ENCODE measurements at regions not wholly inside any gene's neighbourhood (a gene's known extent, or its start where the extent isn't known, plus 50 kb on each side); places are given as distances from the start of the nearest gene placed in this dataset.

GRCh38 chr13:62014299-62014698 lies 598.6 kb upstream of the PCDH20 start:
- Histone ChIP-seq H3K4me3 (ENCODE audit: low read depth, low read length) (no peak overlapping the region), H3K27me3 (ENCODE audit: insufficient read depth, low read depth, severe bottlenecking) (no peaks in the 10 kb centered on the region), H3K36me3 (no peaks in the 10 kb centered on the region), H3K9me3 (ENCODE audit: severe bottlenecking) (no peaks in the 10 kb centered on the region), H3K27ac (no peak overlapping the region)
- no peak for DNase-seq
- no peak for TF ChIP-seq CTCF (IDR thresholded peaks at IDR 0.05; ENCODE audit: low read depth, low read length)

GRCh38 chr13:62003452-62003851 lies 587.8 kb upstream of the PCDH20 start:
- no peak for TF ChIP-seq CTCF (IDR thresholded peaks at IDR 0.05; ENCODE audit: low read depth, low read length)
- Histone ChIP-seq H3K4me3 (ENCODE audit: low read depth, low read length) (no peak overlapping the region), H3K27me3 (ENCODE audit: insufficient read depth, low read depth, severe bottlenecking) (no peaks in the 10 kb centered on the region), H3K36me3 (no peaks in the 10 kb centered on the region), H3K27ac (no peak overlapping the region), H3K9me3 (ENCODE audit: severe bottlenecking) (no peaks in the 10 kb centered on the region)
- DNase-seq = no peak

GRCh38 chr13:61994174-61994573 lies 578.5 kb upstream of the PCDH20 start:
- Histone ChIP-seq H3K4me3 (ENCODE audit: low read depth, low read length) (no peak overlapping the region), H3K9me3 (ENCODE audit: severe bottlenecking) (no peaks in the 10 kb centered on the region), H3K27me3 (ENCODE audit: insufficient read depth, low read depth, severe bottlenecking) (no peaks in the 10 kb centered on the region), H3K27ac (no peak overlapping the region), H3K36me3 (no peaks in the 10 kb centered on the region)
- no peak for TF ChIP-seq CTCF (IDR thresholded peaks at IDR 0.05; ENCODE audit: low read depth, low read length)
- DNase-seq = no peak

GRCh38 chr13:61989978-61990377 lies 574.3 kb upstream of the PCDH20 start:
- H3K27ac ChIP-seq = no peak overlapping the region
- no peaks in the 10 kb centered on the region for H3K36me3 ChIP-seq
- TF ChIP-seq CTCF (IDR thresholded peaks at IDR 0.05; ENCODE audit: low read depth, low read length) = no peak
- no peak overlapping the region for H3K4me3 ChIP-seq (ENCODE audit: low read depth, low read length)
- no peaks in the 10 kb centered on the region for H3K27me3 ChIP-seq (ENCODE audit: insufficient read depth, low read depth, severe bottlenecking)
- H3K9me3 ChIP-seq (ENCODE audit: severe bottlenecking) = no peaks in the 10 kb centered on the region
- DNase-seq = no peak

GRCh38 chr13:61988810-61989209 lies 573.2 kb upstream of the PCDH20 start:
- Histone ChIP-seq H3K4me3 (ENCODE audit: low read depth, low read length) (no peak overlapping the region), H3K27ac (no peak overlapping the region), H3K9me3 (ENCODE audit: severe bottlenecking) (no peaks in the 10 kb centered on the region), H3K36me3 (no peaks in the 10 kb centered on the region), H3K27me3 (ENCODE audit: insufficient read depth, low read depth, severe bottlenecking) (no peaks in the 10 kb centered on the region)
- TF ChIP-seq CTCF (IDR thresholded peaks at IDR 0.05; ENCODE audit: low read depth, low read length) = no peak
- no peak for DNase-seq

GRCh38 chr13:61975001-61975400 lies 559.4 kb upstream of the PCDH20 start:
- Histone ChIP-seq H3K4me3 (ENCODE audit: low read depth, low read length) (no peak overlapping the region), H3K27ac (no peak overlapping the region), H3K9me3 (ENCODE audit: severe bottlenecking) (no peaks in the 10 kb centered on the region), H3K27me3 (ENCODE audit: insufficient read depth, low read depth, severe bottlenecking) (no peaks in the 10 kb centered on the region), H3K36me3 (no peaks in the 10 kb centered on the region)
- no peak for TF ChIP-seq CTCF (IDR thresholded peaks at IDR 0.05; ENCODE audit: low read depth, low read length)
- DNase-seq = no peak
